SH-SY5Y (cell line): ENCODE measurements at regions not wholly inside any gene's neighbourhood (a gene's known extent, or its start where the extent isn't known, plus 50 kb on each side); places are given as distances from the start of the nearest gene placed in this dataset.

Experiments
- GATA2 ChIP-seq: IDR thresholded peaks from 2 replicates; pipeline ENCODE4 v1.6.1; 2011; ENCODE audit warnings: mild to moderate bottlenecking, low read depth, low read length
- GATA3 ChIP-seq: IDR thresholded peaks from 2 replicates; pipeline ENCODE4 v1.6.1; 2011; ENCODE audit warnings: low read depth, mild to moderate bottlenecking, low read length, moderate library complexity

- no peak for TF ChIP-seq GATA2
- no peak for TF ChIP-seq GATA3
Measured at GRCh38 chr20:39453890-39454289, 491.7 kb downstream of the DHX35 start.

GRCh38 chr20:39452583-39453340 is 490.6 kb downstream of the DHX35 start:
- TF ChIP-seq GATA2 (no peak), GATA3 (no peak)

GRCh38 chr20:39451386-39451785 is 489.2 kb downstream of the DHX35 start:
- TF ChIP-seq GATA3 (no peak), GATA2 (no peak)

GRCh38 chr20:39446397-39446796 is 484.3 kb downstream of the DHX35 start:
- TF ChIP-seq GATA3 (no peak), GATA2 (no peak)

- no peak for TF ChIP-seq GATA2
- no peak for TF ChIP-seq GATA3
Measured at GRCh38 chr20:39445095-39445494, 483.0 kb downstream of the DHX35 start.

- TF ChIP-seq GATA3 (no peak), GATA2 (no peak)
Measured at GRCh38 chr20:39433466-39433865, 471.3 kb downstream of the DHX35 start.

GRCh38 chr20:39431091-39431880 is 469.1 kb downstream of the DHX35 start:
- TF ChIP-seq GATA3 (no peak), GATA2 (no peak)

GRCh38 chr20:39429726-39430125 is 467.6 kb downstream of the DHX35 start:
- no peak for TF ChIP-seq GATA2
- no peak for TF ChIP-seq GATA3

- TF ChIP-seq GATA3 (no peak), GATA2 (no peak)
Measured at GRCh38 chr20:39424962-39425678, 463.0 kb downstream of the DHX35 start.

GRCh38 chr20:39421571-39422105 is 459.5 kb downstream of the DHX35 start:
- no peak for TF ChIP-seq GATA3
- TF ChIP-seq GATA2, result no peak

GRCh38 chr20:39412091-39412490 is 449.9 kb downstream of the DHX35 start:
- TF ChIP-seq GATA3, result no peak
- TF ChIP-seq GATA2, result no peak

GRCh38 chr20:39399463-39399862 is 437.3 kb downstream of the DHX35 start:
- no peak for TF ChIP-seq GATA2

GRCh38 chr20:39398656-39399055 is 436.5 kb downstream of the DHX35 start:
- no peak for TF ChIP-seq GATA3
- TF ChIP-seq GATA2, result no peak

GRCh38 chr20:39397646-39398045 is 435.5 kb downstream of the DHX35 start:
- TF ChIP-seq GATA3 (no peak), GATA2 (no peak)
